ENCODE measurements at regions not wholly inside any gene's neighbourhood (a gene's known extent, or its start where the extent isn't known, plus 50 kb on each side); places are given as distances from the start of the nearest gene placed in this dataset.

GRCh38 chr4:171239196-171239595 is 574.0 kb upstream of the GALNTL6 start:
- no peak for TF ChIP-seq POLR2AphosphoS5 (IDR thresholded peaks at IDR 0.05; ENCODE audit: low read depth)
- TF ChIP-seq CTCF (IDR thresholded peaks at IDR 0.05; ENCODE audit: insufficient read depth, low read length): no peak
- no peak for TF ChIP-seq REST (IDR thresholded peaks at IDR 0.05; ENCODE audit: insufficient replicate concordance, low read depth)
- TF ChIP-seq GABPA (IDR thresholded peaks at IDR 0.05; ENCODE audit: low read depth): no peak
- TF ChIP-seq SPI1 (IDR thresholded peaks at IDR 0.05; ENCODE audit: borderline replicate concordance, low read depth): no peak

Measured in HL-60 (cell line).